HEK293 (cell line): ENCODE measurements at regions not wholly inside any gene's neighbourhood (a gene's known extent, or its start where the extent isn't known, plus 50 kb on each side); places are given as distances from the start of the nearest gene placed in this dataset.

Source experiments
- CTCF ChIA-PET: fragments of 350-600 bp; formaldehyde crosslinking; extraction: SDS; loops from one replicate; lab custom pipeline; 2021; ENCODE audit warnings: antibody characterized with exemption; lab: Yijun Ruan, JAX
- POLR2A ChIA-PET: fragments of 300-600 bp; formaldehyde crosslinking; extraction: SDS; loops from one replicate; lab custom pipeline; 2020; ENCODE audit warnings: antibody characterized with exemption, inconsistent platforms; lab: Yijun Ruan, JAX
- H3K27ac ChIP-seq: fragments of 200-500 bp; sonication (Bioruptor generic); 2 replicates; pipeline ENCODE4 v1.5.1; 2014; ENCODE audit warnings: low read depth, low read length, control low read depth, inconsistent platforms; ENCODE audit errors: extremely low read depth
- H3K36me3 ChIP-seq, 2 experiments: fragments of 200-500 bp in 1 of 2; sonication (Bioruptor generic) in 1 of 2; 1 replicate in 1 of 2; 2 replicates in 1 of 2; pipeline ENCODE4 v1.5.1; 2014 to 2017; ENCODE audit warnings: inconsistent platforms in 2 of 2, low read length in 2 of 2; ENCODE audit not compliant: control insufficient read depth in 2 of 2, insufficient read depth in 1 of 2
- H3K4me1 ChIP-seq: fragments of 200-500 bp; sonication (Bioruptor generic); 2 replicates; pipeline ENCODE4 v1.5.1; 2014; ENCODE audit warnings: mild to moderate bottlenecking, low read length, inconsistent platforms; ENCODE audit not compliant: control insufficient read depth, insufficient read depth
- H3K4me3 ChIP-seq: 2 replicates; pipeline ENCODE4 v1.5.1; 2011; ENCODE audit warnings: low read depth, mild to moderate bottlenecking, control low read depth, low read length, moderate library complexity
- H3K9me3 ChIP-seq: fragments of 200-500 bp; sonication (Bioruptor generic); 2 replicates; pipeline ENCODE4 v1.5.1; 2014; ENCODE audit warnings: low read depth, low read length, inconsistent platforms; ENCODE audit not compliant: control insufficient read depth, insufficient read depth
- FEZF1 ChIP-seq: fragments of 450-650 bp; formaldehyde crosslinking; IDR thresholded peaks from 2 replicates; pipeline ENCODE4 v1.5.1; 2016; ENCODE audit warnings: missing biosample characterization, missing genetic modification characterization
- GFI1B ChIP-seq: fragments of 450-650 bp; formaldehyde crosslinking; IDR thresholded peaks from 2 replicates; pipeline ENCODE4 v1.5.1; 2016; ENCODE audit warnings: missing biosample characterization, missing genetic modification characterization
- MZF1 ChIP-seq: fragments of 450-650 bp; formaldehyde crosslinking; IDR thresholded peaks from 2 replicates; pipeline ENCODE4 v1.5.1; 2017; ENCODE audit warnings: missing biosample characterization, missing genetic modification characterization, borderline replicate concordance
- OSR2 ChIP-seq: fragments of 450-650 bp; formaldehyde crosslinking; IDR thresholded peaks from 2 replicates; pipeline ENCODE4 v1.5.1; 2016; ENCODE audit warnings: missing biosample characterization, missing genetic modification characterization
- PRDM1 ChIP-seq: fragments of 450-650 bp; formaldehyde crosslinking; IDR thresholded peaks from 2 replicates; pipeline ENCODE4; 2016; ENCODE audit warnings: missing biosample characterization, missing genetic modification characterization
- SP7 ChIP-seq: fragments of 450-650 bp; formaldehyde crosslinking; IDR thresholded peaks from 2 replicates; pipeline ENCODE4 v1.5.1; 2016; ENCODE audit warnings: missing biosample characterization, missing genetic modification characterization
- ZIC2 ChIP-seq: fragments of 450-650 bp; formaldehyde crosslinking; IDR thresholded peaks from 2 replicates; pipeline ENCODE4 v1.5.1; 2016; ENCODE audit warnings: missing biosample characterization, missing genetic modification characterization
- ZNF112 ChIP-seq: fragments of 450-650 bp; formaldehyde crosslinking; IDR thresholded peaks from 2 replicates; pipeline ENCODE4 v1.5.0; 2017; ENCODE audit warnings: missing biosample characterization, missing genetic modification characterization
- ZNF214 ChIP-seq: fragments of 450-650 bp; formaldehyde crosslinking; IDR thresholded peaks from 2 replicates; pipeline ENCODE4 v1.5.1; 2017; ENCODE audit warnings: missing biosample characterization, mild to moderate bottlenecking, missing genetic modification characterization, borderline replicate concordance
- ZNF311 ChIP-seq: fragments of 450-650 bp; formaldehyde crosslinking; IDR thresholded peaks from 2 replicates; pipeline ENCODE4 v1.5.1; 2017; ENCODE audit warnings: missing biosample characterization, missing genetic modification characterization, borderline replicate concordance
- ZNF366 ChIP-seq: fragments of 450-650 bp; formaldehyde crosslinking; conservative IDR thresholded peaks from 2 replicates; pipeline ENCODE4 v1.5.1; 2016; ENCODE audit warnings: missing biosample characterization, missing genetic modification characterization
- ZNF394 ChIP-seq: fragments of 450-650 bp; formaldehyde crosslinking; IDR thresholded peaks from 2 replicates; pipeline ENCODE4 v1.5.1; 2016; ENCODE audit warnings: missing biosample characterization, missing genetic modification characterization, mild to moderate bottlenecking, moderate library complexity, borderline replicate concordance
- ZNF404 ChIP-seq: fragments of 450-650 bp; formaldehyde crosslinking; IDR thresholded peaks from 2 replicates; pipeline ENCODE4 v1.5.1; 2017; ENCODE audit warnings: missing biosample characterization, missing genetic modification characterization
- ZNF416 ChIP-seq: fragments of 450-650 bp; formaldehyde crosslinking; IDR thresholded peaks from 2 replicates; pipeline ENCODE4 v1.5.1; 2016; ENCODE audit warnings: missing biosample characterization, missing genetic modification characterization
- ZNF626 ChIP-seq: fragments of 450-650 bp; sonication (Bioruptor Pico); formaldehyde crosslinking; IDR thresholded peaks from 2 replicates; pipeline ENCODE4 v1.5.1; 2018; ENCODE audit warnings: missing biosample characterization, missing genetic modification characterization, inconsistent platforms
- ZNF654 ChIP-seq: fragments of 450-650 bp; formaldehyde crosslinking; IDR thresholded peaks from 2 replicates; pipeline ENCODE4 v1.5.1; 2016; ENCODE audit warnings: low read depth, missing biosample characterization, missing genetic modification characterization
- ZNF664 ChIP-seq: fragments of 450-650 bp; formaldehyde crosslinking; IDR thresholded peaks from 2 replicates; pipeline ENCODE4 v1.5.1; 2016; ENCODE audit warnings: missing biosample characterization, missing genetic modification characterization
- ZNF747 ChIP-seq: fragments of 450-650 bp; formaldehyde crosslinking; IDR thresholded peaks from 2 replicates; pipeline ENCODE4 v1.5.1; 2016; ENCODE audit warnings: missing biosample characterization, missing genetic modification characterization
- ZNF768 ChIP-seq: fragments of 450-650 bp; formaldehyde crosslinking; IDR thresholded peaks from 2 replicates; pipeline ENCODE4 v1.5.1; 2018; ENCODE audit warnings: missing biosample characterization, mild to moderate bottlenecking, missing genetic modification characterization
- TF ChIP-seq, protein P1 (sequence below): fragments of 450-650 bp; formaldehyde crosslinking; IDR thresholded peaks from 2 replicates; pipeline ENCODE4 v1.5.1; 2017; ENCODE audit warnings: missing biosample characterization, missing genetic modification characterization
- TF ChIP-seq, protein P2 (sequence below): fragments of 450-650 bp; formaldehyde crosslinking; IDR thresholded peaks from 2 replicates; pipeline ENCODE4 v1.5.1; 2017; ENCODE audit warnings: missing biosample characterization, missing genetic modification characterization
- TF ChIP-seq, protein P3 (sequence below): fragments of 450-650 bp; formaldehyde crosslinking; IDR thresholded peaks from 2 replicates; pipeline ENCODE4 v1.5.0; 2017; ENCODE audit warnings: missing biosample characterization, missing genetic modification characterization, borderline replicate concordance
- TF ChIP-seq, protein P4 (sequence below): fragments of 450-650 bp; formaldehyde crosslinking; IDR thresholded peaks from 2 replicates; pipeline ENCODE4 v1.5.1; 2016; ENCODE audit warnings: missing biosample characterization, missing genetic modification characterization

DNA sequence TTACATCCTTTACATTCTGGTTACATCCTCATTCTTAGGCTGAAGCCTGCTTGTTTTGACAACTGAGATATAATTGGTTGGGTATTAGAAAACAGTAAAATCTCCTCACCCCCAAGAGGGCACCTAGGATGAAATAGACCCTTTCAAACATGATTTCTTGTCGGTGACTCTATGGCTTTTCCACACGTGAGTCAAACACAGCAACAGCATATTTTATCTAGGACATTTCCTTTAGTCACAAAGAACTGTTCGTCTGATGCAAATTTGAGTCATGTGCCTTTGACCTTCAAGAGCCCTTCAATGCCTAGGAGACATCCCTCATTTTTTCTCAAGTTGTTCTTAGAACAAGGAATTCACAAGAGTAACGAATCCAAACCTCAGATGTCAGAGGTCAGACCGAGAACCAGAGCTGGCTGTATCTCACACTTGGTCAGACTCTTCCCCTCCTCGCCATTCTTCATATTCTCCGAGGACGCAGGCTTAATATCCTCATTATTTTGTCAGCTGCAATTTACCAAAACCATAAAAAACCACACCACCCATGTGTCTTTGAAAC, 60.5 kb upstream of the ALKAL2 start:
- Histone ChIP-seq H3K27ac (no peak overlapping the region), H3K4me1 (no peaks in the 10 kb centered on the region), H3K9me3 (no peaks in the 10 kb centered on the region), H3K36me3 (no peaks in the 10 kb centered on the region), H3K4me3 (no peak overlapping the region)
- TF ChIP-seq ZNF404 (tag by site-specific recombination), result no peak
- no peak for TF ChIP-seq FEZF1 (tag by site-specific recombination)
- TF ChIP-seq ZNF394, result no peak
- TF ChIP-seq PRDM1 (tag by site-specific recombination), result no peak
- TF ChIP-seq, protein P1, sequence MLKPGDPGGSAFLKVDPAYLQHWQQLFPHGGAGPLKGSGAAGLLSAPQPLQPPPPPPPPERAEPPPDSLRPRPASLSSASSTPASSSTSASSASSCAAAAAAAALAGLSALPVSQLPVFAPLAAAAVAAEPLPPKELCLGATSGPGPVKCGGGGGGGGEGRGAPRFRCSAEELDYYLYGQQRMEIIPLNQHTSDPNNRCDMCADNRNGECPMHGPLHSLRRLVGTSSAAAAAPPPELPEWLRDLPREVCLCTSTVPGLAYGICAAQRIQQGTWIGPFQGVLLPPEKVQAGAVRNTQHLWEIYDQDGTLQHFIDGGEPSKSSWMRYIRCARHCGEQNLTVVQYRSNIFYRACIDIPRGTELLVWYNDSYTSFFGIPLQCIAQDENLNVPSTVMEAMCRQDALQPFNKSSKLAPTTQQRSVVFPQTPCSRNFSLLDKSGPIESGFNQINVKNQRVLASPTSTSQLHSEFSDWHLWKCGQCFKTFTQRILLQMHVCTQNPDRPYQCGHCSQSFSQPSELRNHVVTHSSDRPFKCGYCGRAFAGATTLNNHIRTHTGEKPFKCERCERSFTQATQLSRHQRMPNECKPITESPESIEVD, result no peak
- no peak for TF ChIP-seq ZNF214
- TF ChIP-seq, protein P2, sequence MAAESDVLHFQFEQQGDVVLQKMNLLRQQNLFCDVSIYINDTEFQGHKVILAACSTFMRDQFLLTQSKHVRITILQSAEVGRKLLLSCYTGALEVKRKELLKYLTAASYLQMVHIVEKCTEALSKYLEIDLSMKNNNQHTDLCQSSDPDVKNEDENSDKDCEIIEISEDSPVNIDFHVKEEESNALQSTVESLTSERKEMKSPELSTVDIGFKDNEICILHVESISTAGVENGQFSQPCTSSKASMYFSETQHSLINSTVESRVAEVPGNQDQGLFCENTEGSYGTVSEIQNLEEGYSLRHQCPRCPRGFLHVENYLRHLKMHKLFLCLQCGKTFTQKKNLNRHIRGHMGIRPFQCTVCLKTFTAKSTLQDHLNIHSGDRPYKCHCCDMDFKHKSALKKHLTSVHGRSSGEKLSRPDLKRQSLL (tag by site-specific recombination), result no peak
- no peak for TF ChIP-seq ZNF366 (tag by site-specific recombination)
- TF ChIP-seq ZIC2 (tag by site-specific recombination), result no peak
- TF ChIP-seq ZNF747 (tag by site-specific recombination), result no peak
- TF ChIP-seq MZF1 (tag by site-specific recombination), result no peak
- TF ChIP-seq, protein P3, sequence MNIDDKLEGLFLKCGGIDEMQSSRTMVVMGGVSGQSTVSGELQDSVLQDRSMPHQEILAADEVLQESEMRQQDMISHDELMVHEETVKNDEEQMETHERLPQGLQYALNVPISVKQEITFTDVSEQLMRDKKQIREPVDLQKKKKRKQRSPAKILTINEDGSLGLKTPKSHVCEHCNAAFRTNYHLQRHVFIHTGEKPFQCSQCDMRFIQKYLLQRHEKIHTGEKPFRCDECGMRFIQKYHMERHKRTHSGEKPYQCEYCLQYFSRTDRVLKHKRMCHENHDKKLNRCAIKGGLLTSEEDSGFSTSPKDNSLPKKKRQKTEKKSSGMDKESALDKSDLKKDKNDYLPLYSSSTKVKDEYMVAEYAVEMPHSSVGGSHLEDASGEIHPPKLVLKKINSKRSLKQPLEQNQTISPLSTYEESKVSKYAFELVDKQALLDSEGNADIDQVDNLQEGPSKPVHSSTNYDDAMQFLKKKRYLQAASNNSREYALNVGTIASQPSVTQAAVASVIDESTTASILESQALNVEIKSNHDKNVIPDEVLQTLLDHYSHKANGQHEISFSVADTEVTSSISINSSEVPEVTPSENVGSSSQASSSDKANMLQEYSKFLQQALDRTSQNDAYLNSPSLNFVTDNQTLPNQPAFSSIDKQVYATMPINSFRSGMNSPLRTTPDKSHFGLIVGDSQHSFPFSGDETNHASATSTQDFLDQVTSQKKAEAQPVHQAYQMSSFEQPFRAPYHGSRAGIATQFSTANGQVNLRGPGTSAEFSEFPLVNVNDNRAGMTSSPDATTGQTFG, result no peak
- ChIA-PET CTCF (interaction anchor here (0.7 kb wide), 1 partner anchor 33 kb away, joined by 3 read pairs; no protein-coding TSS in a partner anchor), POLR2A (no interaction called here)

DNA sequence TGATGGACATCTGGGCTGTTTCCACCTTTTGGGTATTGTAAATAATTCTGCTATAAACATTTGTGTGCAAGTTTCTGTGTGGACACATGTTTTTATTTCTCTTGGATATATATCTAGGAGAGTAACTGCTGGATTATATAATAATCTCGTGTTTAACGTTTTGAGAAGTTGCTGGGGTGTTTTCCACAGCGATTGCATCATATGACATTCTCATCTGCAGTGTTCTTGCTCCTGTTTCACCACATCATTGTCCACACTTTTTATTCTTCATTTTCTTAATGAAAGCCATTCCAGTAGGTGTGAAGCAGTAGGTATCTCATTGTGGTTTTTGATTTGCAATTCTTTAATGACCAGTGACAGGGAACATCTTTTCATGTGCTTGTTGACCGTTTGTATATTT, 56.9 kb upstream of the ALKAL2 start:
- CTCF ChIA-PET, result no interaction called here
- POLR2A ChIA-PET, result no interaction called here
- TF ChIP-seq ZNF311, result no peak
- TF ChIP-seq, protein P4, sequence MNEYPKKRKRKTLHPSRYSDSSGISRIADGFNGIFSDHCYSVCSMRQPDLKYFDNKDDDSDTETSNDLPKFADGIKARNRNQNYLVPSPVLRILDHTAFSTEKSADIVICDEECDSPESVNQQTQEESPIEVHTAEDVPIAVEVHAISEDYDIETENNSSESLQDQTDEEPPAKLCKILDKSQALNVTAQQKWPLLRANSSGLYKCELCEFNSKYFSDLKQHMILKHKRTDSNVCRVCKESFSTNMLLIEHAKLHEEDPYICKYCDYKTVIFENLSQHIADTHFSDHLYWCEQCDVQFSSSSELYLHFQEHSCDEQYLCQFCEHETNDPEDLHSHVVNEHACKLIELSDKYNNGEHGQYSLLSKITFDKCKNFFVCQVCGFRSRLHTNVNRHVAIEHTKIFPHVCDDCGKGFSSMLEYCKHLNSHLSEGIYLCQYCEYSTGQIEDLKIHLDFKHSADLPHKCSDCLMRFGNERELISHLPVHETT, result no peak
- no peak for TF ChIP-seq ZNF664 (tag by site-specific recombination)
- no peak for TF ChIP-seq GFI1B (tag by site-specific recombination)
- TF ChIP-seq ZNF416 (tag by site-specific recombination), result no peak
- no peak for TF ChIP-seq ZNF654 (tag by site-specific recombination)
- no peak for TF ChIP-seq OSR2 (tag by site-specific recombination)
- TF ChIP-seq, protein P3, result no peak
- TF ChIP-seq ZNF626 (tag by site-specific recombination), result no peak
- TF ChIP-seq SP7 (tag by site-specific recombination), result no peak
- no peak for TF ChIP-seq ZNF112
- TF ChIP-seq ZNF768 (tag by site-specific recombination), result no peak
- H3K9me3 ChIP-seq, result no peaks in the 10 kb centered on the region
- H3K27ac ChIP-seq, result no peak overlapping the region
- no peaks in the 10 kb centered on the region for H3K4me1 ChIP-seq
- H3K4me3 ChIP-seq, result no peak overlapping the region
- no peaks in the 10 kb centered on the region for H3K36me3 ChIP-seq
